DMS79 (cell line): ENCODE measurements at regions not wholly inside any gene's neighbourhood (a gene's known extent, or its start where the extent isn't known, plus 50 kb on each side); places are given as distances from the start of the nearest gene placed in this dataset.

Source experiments
- DNase-seq: peaks from one replicate; lab custom pipeline; 2025; lab: John Stamatoyannopoulos, UW

DNA sequence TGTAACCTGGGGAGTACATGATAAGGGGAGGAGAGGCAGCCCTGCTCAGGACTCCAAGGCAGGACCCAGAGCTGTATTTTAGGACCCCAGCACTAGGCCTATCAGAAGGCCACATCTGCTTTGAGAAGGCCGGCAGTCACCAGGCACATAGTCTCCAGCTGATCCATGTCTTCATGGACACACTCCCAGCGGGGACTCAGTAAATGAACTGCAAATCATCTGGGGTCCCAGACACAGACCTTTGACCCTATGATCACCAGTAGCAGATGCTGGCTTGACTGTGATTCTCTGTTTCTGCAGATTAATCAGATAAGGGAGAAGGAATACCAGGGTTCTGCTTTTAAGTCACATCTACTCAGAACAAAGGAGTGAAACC is 341.4 kb upstream of the PODXL start:
- DNase-seq, result no peak

DNA sequence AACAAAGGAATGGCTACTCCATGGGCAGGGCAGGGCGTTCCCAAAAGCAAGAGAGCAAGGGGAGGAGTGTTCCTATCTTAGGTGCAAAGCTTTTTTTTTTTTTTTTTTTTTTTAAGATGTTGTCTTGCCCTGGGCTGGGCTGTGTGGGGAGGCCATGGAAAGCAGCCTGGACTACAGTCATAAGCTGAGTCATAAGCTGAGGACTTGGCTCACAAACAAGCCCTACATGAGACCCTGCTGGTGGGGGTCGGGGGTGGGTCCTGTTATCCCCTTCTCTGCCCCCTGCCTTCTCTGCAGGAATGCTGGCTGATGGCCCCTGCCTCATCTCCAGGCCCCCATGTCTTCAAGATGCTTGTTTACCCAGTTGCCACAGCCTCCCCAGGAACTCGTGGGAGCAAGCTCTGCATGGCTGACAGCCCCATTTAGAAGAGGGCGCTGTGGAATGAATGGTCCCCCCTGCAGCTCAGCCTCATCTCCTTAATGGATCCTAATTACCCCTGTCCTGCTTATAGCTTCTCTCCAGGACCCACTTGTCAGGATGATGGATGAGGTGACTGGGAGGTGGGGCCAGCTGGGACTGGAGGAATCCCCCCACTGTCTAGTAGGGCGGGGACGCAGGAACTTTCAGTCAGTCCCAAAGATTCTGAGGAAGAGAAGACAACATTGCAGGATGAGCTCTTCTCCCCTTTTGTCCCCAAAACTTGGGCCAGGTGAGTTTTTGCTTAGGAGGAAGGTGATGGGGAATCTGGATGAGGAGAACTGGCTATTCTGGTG is 340.8 kb upstream of the PODXL start:
- DNase-seq, result peak; percentile 80

DNA sequence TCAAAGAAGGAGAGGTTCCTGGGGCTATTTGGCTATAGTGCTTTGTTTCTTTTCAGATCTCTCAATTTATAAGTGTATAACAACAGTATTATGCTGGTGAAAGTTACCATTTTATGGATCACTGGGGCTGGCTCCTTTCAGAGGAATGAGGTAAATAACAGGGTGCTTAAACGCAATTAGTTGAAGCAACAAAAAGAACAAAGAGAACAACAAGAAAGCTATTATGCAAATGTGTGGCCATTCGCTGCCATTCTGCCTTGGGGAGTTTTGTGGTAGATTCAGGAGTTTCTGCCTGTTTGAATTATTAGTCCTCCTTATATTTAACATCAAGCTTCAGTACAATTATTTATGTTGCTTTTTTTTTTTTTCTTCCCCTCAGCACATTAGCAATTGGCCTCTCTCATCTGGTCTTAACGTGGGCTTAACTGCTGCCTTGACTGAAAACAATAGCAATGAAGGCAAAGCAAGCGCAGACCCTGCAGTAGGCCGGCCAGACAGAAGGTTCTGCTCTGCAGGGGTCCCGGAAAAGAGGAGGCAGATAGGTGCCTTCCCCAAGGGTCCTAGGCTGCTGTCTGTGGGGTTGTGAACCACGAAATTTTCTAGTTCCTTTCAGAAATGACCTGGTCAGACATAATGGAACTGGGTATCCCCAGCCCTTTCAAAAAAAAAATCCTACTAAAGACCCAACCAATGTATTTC is 339.9 kb upstream of the PODXL start:
- peak; percentile 79 for DNase-seq

DNA sequence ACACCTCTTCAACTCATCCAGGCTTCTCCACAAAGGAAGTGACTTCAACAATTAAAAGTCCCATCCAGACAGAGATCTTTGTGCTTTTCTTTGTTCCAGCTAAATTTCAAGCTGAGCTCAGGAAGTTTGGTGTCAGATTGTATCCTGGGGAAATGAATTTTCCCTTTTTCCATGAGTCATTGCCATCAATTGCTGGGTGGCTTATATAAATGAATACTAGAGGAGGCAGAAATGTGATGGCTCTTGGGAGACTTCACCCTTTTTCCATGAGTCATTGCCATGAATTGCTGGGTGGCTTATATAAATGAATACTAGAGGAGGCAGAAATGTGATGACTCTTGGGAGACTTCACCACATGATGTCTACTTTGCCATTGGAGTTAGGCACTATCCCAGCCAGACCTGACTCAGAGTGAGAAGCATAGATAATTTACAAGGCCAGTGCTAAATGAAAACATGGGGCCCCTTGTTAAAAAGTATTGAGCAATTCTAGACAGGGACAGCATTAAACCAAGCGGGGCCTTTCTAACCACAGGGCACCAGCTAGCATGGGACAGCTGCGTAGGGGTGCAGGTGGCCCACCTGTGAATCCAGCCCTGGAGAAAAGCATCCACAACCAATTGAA is 339.2 kb upstream of the PODXL start:
- DNase-seq, result peak; percentile 75

DNA sequence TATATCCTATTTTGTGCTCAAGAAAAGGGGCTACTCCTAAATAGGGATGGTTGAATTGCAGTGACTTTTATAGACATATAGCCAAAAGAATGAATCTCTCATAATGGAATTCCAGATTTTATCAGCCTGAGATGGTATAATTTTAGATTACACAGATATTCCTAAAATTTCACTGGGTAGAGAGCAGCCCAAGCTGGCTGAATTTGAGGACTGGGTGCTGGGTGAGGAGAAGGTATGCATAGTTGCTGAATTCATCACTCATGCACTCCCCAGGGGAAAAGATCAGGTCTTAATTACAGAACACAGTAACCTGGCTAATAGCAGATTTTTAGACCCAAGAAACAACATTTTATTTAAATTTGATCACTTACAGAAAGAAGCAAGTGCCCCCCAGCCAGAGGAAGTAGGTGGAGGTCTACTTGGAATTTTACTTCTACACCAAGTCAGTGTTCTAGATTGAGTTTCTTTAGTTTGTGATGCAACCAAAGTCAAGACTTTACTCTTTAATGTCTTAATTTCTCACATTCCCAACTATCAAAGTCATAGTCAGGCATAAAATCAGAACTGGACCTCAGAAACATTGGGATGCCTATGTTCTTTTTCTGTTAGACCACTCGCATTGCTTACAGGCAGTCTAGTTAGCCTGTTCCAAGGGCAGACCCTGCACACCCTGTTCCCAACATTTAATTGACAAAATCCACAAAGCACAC is 337.4 kb upstream of the PODXL start:
- no peak for DNase-seq

GRCh38 chr7:131890176-131890575 is 333.7 kb upstream of the PODXL start:
- DNase-seq, result peak; percentile 65

- no peak for DNase-seq
Observed at GRCh38 chr7:131889572-131890150, 333.2 kb upstream of the PODXL start.

- no peak for DNase-seq
Observed at GRCh38 chr7:131883769-131884168, 327.3 kb upstream of the PODXL start.

DNA sequence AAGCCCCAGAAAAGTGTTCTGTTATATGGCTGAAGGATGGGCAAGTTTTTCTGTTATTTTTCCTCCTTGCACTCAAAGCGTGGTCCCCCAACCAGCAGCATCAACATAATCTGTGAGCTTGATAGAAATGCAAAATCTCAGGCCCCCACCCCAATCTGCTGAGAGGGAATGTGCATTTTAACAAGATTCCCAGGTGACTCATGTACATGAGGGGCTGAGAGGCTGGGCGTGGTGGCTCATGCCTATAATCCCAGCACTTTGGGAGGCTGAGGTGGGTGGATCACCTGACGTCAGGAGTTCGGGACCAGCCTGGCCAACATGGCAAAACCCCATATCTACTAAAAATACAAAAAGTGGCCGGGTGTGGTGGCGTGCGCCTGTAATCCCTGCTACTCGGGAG is 326.8 kb upstream of the PODXL start:
- DNase-seq, result no peak

- DNase-seq, result no peak
Observed at GRCh38 chr7:131882321-131882720, 325.9 kb upstream of the PODXL start.

DNA sequence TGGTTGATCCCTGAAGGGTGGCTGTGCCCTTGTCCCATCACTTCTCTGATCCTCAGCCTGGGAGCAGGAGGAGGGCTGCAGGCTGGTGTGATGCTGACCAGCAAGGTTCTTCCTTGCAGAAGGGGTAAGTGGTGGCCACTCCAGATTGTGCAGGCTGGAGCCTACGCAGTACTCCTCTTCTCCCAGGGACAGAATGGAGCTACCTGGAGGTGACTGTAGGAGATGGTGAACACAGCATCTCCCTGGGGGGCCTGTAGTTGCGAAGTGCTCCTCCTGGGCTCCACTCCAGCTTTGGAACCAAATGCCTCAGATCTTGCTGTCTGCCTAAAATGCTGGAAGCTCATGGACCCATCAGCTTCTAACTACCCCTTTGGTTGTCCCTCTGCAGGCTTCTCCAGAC is 323.6 kb upstream of the PODXL start:
- no peak for DNase-seq

GRCh38 chr7:131879424-131879823 is 323.0 kb upstream of the PODXL start:
- no peak for DNase-seq

GRCh38 chr7:131878777-131879176 is 322.3 kb upstream of the PODXL start:
- DNase-seq, result no peak

- DNase-seq, result no peak
Observed at GRCh38 chr7:131873581-131873980, 317.2 kb upstream of the PODXL start.

DNA sequence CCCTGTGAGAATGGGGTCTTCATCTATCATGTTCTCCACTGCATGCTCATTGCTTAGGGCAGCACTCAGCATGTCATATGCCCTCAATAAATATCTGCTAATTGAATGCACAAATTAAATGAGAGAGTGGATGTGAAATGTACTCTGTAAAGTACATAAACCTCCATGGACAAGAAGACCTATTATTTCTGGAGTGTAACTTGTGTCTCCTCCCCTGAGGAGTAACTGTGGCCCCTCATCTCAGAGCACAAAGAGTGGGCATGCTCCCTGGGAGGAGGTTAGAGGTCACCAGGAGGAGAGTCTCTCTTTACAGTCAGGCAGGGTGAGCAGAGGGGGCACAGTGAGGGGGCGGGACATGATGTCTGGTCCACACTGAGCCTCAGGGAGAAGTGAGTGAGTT is 313.6 kb upstream of the PODXL start:
- DNase-seq, result no peak

GRCh38 chr7:131869169-131869844 is 312.9 kb upstream of the PODXL start:
- no peak for DNase-seq

DNA sequence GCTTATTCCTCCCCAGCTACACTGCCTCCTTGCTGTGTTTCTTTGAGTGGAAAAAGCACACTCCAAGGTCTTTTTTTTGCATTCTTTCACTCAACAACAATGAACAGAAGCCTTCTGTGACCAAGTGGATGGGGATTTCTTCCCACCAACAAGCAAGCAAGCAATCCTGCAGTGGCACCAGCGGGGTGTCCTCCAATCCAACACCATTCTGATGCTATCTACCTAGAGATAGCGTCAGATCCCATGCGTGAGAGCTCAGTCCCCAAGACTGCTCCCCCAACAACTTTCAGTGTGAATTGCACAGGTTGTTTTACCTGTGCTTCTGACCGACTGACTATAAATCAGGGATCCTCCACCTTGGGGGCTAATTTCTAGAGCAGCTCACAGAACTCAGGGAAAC is 311.0 kb upstream of the PODXL start:
- no peak for DNase-seq

DNA sequence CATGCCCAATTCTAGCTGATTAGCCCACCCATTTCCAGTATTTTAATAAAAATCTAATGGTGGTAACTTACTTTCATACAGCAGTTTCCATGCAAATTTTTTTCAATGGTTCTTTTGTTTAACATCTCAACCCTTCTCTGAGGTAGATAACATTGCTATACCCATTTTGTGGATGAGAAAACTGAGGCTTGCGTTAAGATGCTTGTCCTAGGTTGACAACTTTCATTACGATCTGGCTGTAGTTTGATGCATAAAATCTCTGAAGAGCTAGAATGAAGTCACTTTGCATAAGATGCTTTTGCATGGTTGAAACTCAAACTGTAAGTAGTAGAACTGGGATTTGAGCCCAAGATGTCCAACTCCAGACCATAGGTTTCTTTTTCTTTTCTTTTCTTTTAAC is 309.5 kb upstream of the PODXL start:
- DNase-seq, result no peak

GRCh38 chr7:131861620-131862346 is 305.4 kb upstream of the PODXL start:
- DNase-seq, result no peak

DNA sequence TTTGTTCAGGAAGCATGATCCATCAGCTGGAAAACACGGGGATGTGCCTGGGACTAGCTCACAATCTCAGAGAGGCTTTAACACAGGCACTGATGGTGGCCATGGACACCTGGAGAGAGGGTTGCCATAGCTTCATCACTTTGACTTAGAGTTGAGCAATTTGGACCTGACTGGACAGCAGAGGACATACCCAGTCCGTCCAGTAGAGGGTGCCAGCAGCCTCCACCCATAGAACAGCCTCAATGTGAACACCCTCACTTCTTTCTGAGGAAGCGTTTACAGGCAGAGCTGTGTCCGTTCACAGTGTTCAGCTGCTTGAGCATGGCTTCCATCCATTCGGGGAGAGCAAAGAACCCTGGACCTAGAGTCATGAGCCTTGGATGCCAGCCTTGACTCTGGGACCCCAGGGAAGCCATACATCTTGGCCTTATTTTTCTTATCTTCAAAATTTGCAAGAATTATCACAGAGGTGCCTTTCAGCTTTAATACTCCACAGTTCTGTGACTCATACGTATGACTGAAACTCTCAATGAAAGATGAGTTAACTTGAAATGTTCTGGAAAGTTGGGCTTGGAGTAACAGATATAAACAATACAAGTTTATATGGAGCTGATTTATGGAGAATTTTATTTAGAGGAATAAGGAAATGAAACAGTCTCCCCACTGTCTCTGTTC is 302.9 kb upstream of the PODXL start:
- no peak for DNase-seq
